A673 (cell line): ENCODE measurements at regions not wholly inside any gene's neighbourhood (a gene's known extent, or its start where the extent isn't known, plus 50 kb on each side); places are given as distances from the start of the nearest gene placed in this dataset.

Source experiments
- BruUV-seq: library from RNA; stranded (reverse); fragments of 400-500 nt; replicated peaks from 2 replicates; lab custom pipeline; 2021; lab: Mats Ljungman, UMichigan
- CTCF ChIA-PET: fragments of 300-600 bp; sonication (Branson Sonifier 250); formaldehyde crosslinking; loops from one replicate; lab custom pipeline; 2022; ENCODE audit warnings: antibody characterized with exemption; lab: Charles Lee
- POLR2A ChIA-PET: fragments of 300-600 bp; sonication (Branson Sonifier 250); formaldehyde crosslinking; loops from one replicate; lab custom pipeline; 2022; ENCODE audit warnings: antibody characterized with exemption; ENCODE audit not compliant: low non-redundant PET; lab: Charles Lee
- DNase-seq: peaks from one replicate; pipeline ENCODE4 v3.0.0-alpha.2; 2015; ENCODE audit warnings: low spot score
- H3K27ac ChIP-seq: fragments of 200-600 bp; sonication (generic); 2 replicates; pipeline ENCODE4 v1.5.1; 2016; ENCODE audit warnings: mixed run types, low read depth, mild to moderate bottlenecking, mixed read lengths, antibody characterized with exemption, low read length; ENCODE audit not compliant: poor library complexity, severe bottlenecking
- H3K27me3 ChIP-seq: fragments of 200-600 bp; sonication (generic); replicated peaks from 2 replicates; pipeline ENCODE4 v1.6.1; 2017; ENCODE audit warnings: mixed run types, low read depth, mild to moderate bottlenecking, mixed read lengths, antibody characterized with exemption, low read length; ENCODE audit not compliant: insufficient read depth, poor library complexity
- H3K36me3 ChIP-seq: fragments of 200-600 bp; sonication (generic); 2 replicates; pipeline ENCODE4 v1.6.1; 2016; ENCODE audit warnings: mixed run types, mild to moderate bottlenecking, mixed read lengths, antibody characterized with exemption, low read length; ENCODE audit not compliant: insufficient read depth, poor library complexity, severe bottlenecking
- H3K4me1 ChIP-seq: fragments of 200-600 bp; sonication (generic); 2 replicates; pipeline ENCODE4 v1.6.1; 2017; ENCODE audit warnings: mixed run types, mild to moderate bottlenecking, mixed read lengths, antibody characterized with exemption, low read length; ENCODE audit not compliant: insufficient read depth, poor library complexity, severe bottlenecking
- H3K4me3 ChIP-seq: fragments of 200-600 bp; sonication (generic); 2 replicates; pipeline ENCODE4 v1.5.1; 2016; ENCODE audit warnings: low read depth, mixed run types, mild to moderate bottlenecking, mixed read lengths, low read length; ENCODE audit not compliant: poor library complexity, severe bottlenecking
- H3K9me3 ChIP-seq: fragments of 200-600 bp; sonication (generic); 2 replicates; pipeline ENCODE4 v1.6.1; 2016; ENCODE audit warnings: mixed run types, low read depth, mild to moderate bottlenecking, mixed read lengths, antibody characterized with exemption, low read length; ENCODE audit not compliant: poor library complexity, severe bottlenecking
- EZH2 ChIP-seq: fragments of 200-600 bp; sonication (generic); IDR thresholded peaks from 2 replicates; pipeline ENCODE4 v1.6.1; 2017; ENCODE audit warnings: borderline replicate concordance, low read depth, mild to moderate bottlenecking, mixed read lengths, antibody characterized with exemption, low read length; ENCODE audit not compliant: poor library complexity, severe bottlenecking
- intact Hi-C: fragments of 100-400 bp; cut with micrococcal nuclease; formaldehyde crosslinking; loops from one replicate; pipeline ENCODE4 v1.10.0; 2022; ENCODE audit not compliant: unreplicated experiment
- TF ChIP-seq, protein P1 (sequence below): fragments of 300-800, 200-600 bp; sonication (generic); conservative IDR thresholded peaks from 2 replicates; pipeline ENCODE4 v1.5.1; 2017; ENCODE audit warnings: low read depth, mild to moderate bottlenecking, antibody characterized with exemption, low read length, moderate library complexity, mixed read lengths

DNA sequence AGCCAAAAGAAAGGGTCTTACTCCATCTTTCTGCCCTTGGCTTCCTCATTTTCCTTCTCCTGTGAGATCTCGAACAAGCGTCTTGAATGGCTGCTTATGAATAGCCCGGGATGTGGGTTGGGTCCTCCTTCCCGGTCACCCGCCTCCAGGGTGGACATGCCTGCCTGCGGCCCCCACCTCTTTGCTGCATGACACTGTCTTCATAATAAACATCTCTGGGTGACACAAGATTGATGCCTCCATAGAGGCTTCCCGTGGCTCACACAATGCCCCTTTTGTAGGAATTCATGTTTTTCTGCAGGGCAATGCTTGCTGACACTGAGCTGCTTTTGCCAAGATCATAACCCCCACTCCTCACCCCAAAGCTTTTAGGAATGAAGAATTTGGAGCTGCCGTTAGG lies 125.9 kb downstream of the ZNF664 start:
- ChIA-PET CTCF (no interaction called here), POLR2A (no interaction called here)
- Histone ChIP-seq H3K9me3 (no peaks in the 10 kb centered on the region), H3K36me3 (no peaks in the 10 kb centered on the region), H3K4me3 (no peak overlapping the region), H3K27ac (no peak overlapping the region), H3K4me1 (no peaks in the 10 kb centered on the region), H3K27me3 (peaks cover 18% of the 10 kb centered on the region)
- TF ChIP-seq, protein P1, sequence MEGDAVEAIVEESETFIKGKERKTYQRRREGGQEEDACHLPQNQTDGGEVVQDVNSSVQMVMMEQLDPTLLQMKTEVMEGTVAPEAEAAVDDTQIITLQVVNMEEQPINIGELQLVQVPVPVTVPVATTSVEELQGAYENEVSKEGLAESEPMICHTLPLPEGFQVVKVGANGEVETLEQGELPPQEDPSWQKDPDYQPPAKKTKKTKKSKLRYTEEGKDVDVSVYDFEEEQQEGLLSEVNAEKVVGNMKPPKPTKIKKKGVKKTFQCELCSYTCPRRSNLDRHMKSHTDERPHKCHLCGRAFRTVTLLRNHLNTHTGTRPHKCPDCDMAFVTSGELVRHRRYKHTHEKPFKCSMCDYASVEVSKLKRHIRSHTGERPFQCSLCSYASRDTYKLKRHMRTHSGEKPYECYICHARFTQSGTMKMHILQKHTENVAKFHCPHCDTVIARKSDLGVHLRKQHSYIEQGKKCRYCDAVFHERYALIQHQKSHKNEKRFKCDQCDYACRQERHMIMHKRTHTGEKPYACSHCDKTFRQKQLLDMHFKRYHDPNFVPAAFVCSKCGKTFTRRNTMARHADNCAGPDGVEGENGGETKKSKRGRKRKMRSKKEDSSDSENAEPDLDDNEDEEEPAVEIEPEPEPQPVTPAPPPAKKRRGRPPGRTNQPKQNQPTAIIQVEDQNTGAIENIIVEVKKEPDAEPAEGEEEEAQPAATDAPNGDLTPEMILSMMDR: no peak
- no peak for TF ChIP-seq EZH2
- no TSS peak for BruUV-seq
- DNase-seq: no peak
- intact Hi-C loops: no loop called here

DNA sequence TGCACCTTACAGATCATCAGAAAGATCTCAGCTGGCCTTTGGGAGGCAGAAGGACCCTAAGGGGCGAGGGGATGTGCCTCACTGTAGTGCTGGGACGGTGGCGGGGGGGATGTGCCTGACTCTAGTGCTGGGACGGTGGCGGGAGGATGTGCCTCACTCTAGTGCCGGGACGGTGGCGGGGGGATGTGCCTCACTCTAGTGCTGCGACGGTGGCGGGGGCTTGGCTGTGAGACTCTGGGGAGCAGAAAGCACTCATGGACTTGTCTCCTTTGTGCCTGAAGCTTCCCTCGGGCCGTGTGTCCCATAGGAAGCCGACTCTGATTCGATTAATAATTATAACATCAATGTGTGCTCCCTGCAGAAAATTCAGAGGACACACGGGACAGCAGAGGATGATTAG lies 126.6 kb downstream of the ZNF664 start:
- Histone ChIP-seq H3K9me3 (no peaks in the 10 kb centered on the region), H3K36me3 (no peaks in the 10 kb centered on the region), H3K4me1 (no peaks in the 10 kb centered on the region), H3K27ac (no peak overlapping the region), H3K4me3 (no peak overlapping the region), H3K27me3 (peaks cover 18% of the 10 kb centered on the region)
- CTCF ChIA-PET: no interaction called here
- POLR2A ChIA-PET: no interaction called here
- intact Hi-C loops: no loop called here
- no TSS peak for BruUV-seq
- TF ChIP-seq, protein P1: no peak
- TF ChIP-seq EZH2: no peak
- DNase-seq: no peak

DNA sequence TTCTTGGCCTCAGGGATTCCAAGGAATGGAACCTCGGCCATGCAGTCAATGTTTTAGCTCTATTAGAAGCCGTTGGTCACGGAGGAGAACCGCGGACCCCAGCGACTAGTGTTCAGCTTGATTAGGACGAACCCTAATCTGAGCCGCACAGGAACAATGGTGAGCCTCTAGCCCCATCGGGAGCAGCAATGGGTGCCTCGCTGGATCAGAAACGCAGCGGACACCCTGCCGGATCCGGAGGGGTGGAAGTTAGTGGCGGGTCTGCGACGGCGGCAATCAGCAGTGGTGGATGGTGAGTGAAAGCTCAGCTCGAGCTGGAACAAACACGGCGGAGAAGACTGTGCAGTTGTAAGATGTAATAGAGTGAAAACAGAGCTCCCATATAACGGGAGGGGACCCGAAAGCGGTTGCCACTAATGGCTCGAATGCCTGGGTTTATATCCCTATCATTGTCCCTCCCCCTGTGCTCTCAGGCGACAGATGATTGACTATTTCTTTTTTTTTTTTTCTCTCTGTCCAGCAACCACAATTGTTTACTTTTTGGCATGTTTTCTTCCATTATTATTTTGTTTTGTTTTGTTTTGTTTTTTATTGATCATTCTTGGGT lies 127.7 kb downstream of the ZNF664 start:
- intact Hi-C loops: no loop called here
- Histone ChIP-seq H3K36me3 (no peaks in the 10 kb centered on the region), H3K27ac (no peak overlapping the region), H3K4me3 (no peak overlapping the region), H3K27me3 (peaks cover 18% of the 10 kb centered on the region), H3K9me3 (no peaks in the 10 kb centered on the region), H3K4me1 (no peaks in the 10 kb centered on the region)
- no peak for TF ChIP-seq EZH2
- TF ChIP-seq, protein P1: no peak
- ChIA-PET POLR2A (no interaction called here), CTCF (no interaction called here)
- no peak for DNase-seq
- no TSS peak for BruUV-seq
